ENCODE measurements at regions not wholly inside any gene's neighbourhood (a gene's known extent, or its start where the extent isn't known, plus 50 kb on each side); places are given as distances from the start of the nearest gene placed in this dataset.
"Not testable (repeated sequence)": the region's sequence is repeated elsewhere in the genome, so short reads cannot be mapped to it uniquely, and the experiment has no call there.

DNA sequence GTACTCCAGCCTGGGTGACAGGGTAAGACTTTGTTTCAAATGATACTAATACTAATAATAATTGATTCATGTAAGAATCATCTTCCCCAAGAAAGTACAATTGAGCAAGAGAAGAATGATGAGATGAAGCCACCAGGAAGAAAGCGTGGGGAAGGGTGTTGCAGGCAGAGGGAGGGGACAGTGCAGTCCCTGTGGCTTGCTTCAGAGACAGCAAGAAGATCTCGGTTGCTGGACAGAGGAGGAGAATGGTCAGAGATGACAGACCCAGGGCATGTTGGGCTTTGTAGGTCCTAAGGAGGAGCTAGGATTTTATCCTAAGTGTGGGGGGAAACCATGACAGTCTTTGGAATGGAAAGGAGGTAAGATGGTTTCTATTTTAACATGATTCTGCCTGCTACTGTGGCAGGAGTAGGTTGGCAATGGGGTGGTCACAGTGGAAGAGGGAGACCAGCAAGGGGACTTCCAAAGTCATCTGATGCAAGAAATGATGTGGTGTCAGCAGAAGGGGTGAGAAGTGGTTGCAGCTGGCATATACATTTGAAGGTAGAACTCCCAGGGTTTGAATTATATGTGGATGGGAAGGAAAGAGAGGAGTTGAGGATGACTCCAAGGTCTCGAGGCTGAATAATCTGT, 293.4 kb downstream of the NPIPA7 start:
- CTCF ChIA-PET; H3K27me3 Mint-ChIP-seq (ENCODE audit: low read depth); intact Hi-C loops (cut with micrococcal nuclease); H3K9me3 Mint-ChIP-seq; H3K36me3 Mint-ChIP-seq (ENCODE audit: low read depth); DNase-seq; H3K27ac Mint-ChIP-seq; H3K4me3 Mint-ChIP-seq; H3K4me1 Mint-ChIP-seq (ENCODE audit: low read depth): not testable (repeated sequence)

DNA sequence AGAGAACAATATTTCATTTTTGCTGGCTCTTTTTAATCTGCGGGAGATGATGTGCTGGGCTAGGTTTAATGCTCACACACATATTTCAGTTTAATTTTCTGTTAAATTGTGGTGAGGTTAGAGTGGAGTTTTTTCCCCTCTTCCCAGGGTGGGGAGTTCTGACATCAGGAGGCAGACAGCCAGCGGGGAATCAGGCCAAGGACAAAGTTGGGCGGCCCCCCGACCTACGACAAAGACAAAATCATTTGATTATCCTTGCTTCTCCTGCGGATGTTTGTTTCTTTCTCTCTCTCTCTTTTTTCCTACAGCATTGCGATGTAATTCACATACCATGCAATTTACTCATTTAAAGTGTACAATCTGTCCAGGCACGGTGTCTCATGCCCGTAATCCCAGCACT, 295.9 kb downstream of the NPIPA7 start:
- H3K36me3 Mint-ChIP-seq (ENCODE audit: low read depth); H3K4me3 Mint-ChIP-seq; intact Hi-C loops (cut with micrococcal nuclease); H3K27ac Mint-ChIP-seq; H3K9me3 Mint-ChIP-seq; DNase-seq; CTCF ChIA-PET; H3K27me3 Mint-ChIP-seq (ENCODE audit: low read depth); H3K4me1 Mint-ChIP-seq (ENCODE audit: low read depth): not testable (repeated sequence)

- H3K27me3 Mint-ChIP-seq (ENCODE audit: low read depth); H3K4me1 Mint-ChIP-seq (ENCODE audit: low read depth); H3K27ac Mint-ChIP-seq; DNase-seq; H3K9me3 Mint-ChIP-seq; intact Hi-C loops (cut with micrococcal nuclease); H3K36me3 Mint-ChIP-seq (ENCODE audit: low read depth); CTCF ChIA-PET; H3K4me3 Mint-ChIP-seq: not testable (repeated sequence)
Observed at GRCh38 chr16:16721849-16722248, 342.9 kb downstream of the NPIPA7 start.

DNA sequence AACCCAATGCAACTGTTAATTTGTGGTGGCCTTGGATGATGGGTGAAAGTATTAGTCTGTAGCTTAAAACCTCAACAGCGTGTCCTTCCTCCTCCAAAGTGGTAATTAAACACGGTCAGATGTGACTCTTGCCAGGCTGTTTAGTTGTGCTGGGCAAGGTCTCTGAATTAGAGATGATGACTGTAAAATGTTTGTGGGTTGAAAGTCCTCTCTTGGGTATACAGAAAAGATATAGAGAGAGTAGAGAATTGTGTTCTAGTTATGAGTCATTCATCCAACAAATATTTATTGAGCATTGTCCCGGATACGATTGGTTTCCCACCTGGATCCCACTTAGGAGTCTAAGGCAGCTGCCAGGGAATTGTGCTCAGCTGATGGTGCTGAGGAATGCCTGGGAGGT, 343.7 kb downstream of the NPIPA7 start:
- H3K4me1 Mint-ChIP-seq (ENCODE audit: low read depth); H3K9me3 Mint-ChIP-seq; DNase-seq; intact Hi-C loops (cut with micrococcal nuclease); H3K36me3 Mint-ChIP-seq (ENCODE audit: low read depth); H3K27me3 Mint-ChIP-seq (ENCODE audit: low read depth); CTCF ChIA-PET; H3K4me3 Mint-ChIP-seq; H3K27ac Mint-ChIP-seq: not testable (repeated sequence)

GRCh38 chr16:16723819-16724519, 345.0 kb downstream of the NPIPA7 start:
- H3K4me1 Mint-ChIP-seq (ENCODE audit: low read depth); H3K27ac Mint-ChIP-seq; DNase-seq; H3K27me3 Mint-ChIP-seq (ENCODE audit: low read depth); H3K4me3 Mint-ChIP-seq; H3K9me3 Mint-ChIP-seq; CTCF ChIA-PET; H3K36me3 Mint-ChIP-seq (ENCODE audit: low read depth); intact Hi-C loops (cut with micrococcal nuclease): not testable (repeated sequence)

DNA sequence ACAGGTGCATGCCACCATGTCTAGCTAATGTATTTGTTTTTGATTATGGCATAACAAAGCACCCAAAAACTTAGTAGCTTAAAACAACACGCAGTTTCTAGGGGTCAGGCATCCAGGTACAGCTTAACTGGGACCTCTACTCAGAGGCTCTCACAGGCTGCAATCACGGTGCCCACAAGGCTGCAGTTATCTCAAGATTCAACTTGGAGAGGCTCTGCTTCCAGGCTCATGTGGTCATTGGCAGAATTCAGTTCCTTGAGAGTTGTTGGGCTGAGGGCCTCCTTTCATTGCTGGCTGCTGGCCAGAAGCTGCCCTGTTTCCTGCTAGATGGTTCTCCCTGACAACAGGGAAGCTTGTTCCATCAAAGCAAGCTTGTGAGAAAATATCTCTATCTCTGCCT, 348.1 kb downstream of the NPIPA7 start:
- H3K27ac Mint-ChIP-seq; H3K4me1 Mint-ChIP-seq (ENCODE audit: low read depth); H3K4me3 Mint-ChIP-seq; intact Hi-C loops (cut with micrococcal nuclease); H3K36me3 Mint-ChIP-seq (ENCODE audit: low read depth); H3K9me3 Mint-ChIP-seq; H3K27me3 Mint-ChIP-seq (ENCODE audit: low read depth); DNase-seq; CTCF ChIA-PET: not testable (repeated sequence)

- H3K27me3 Mint-ChIP-seq (ENCODE audit: low read depth); H3K36me3 Mint-ChIP-seq (ENCODE audit: low read depth); H3K4me3 Mint-ChIP-seq; intact Hi-C loops (cut with micrococcal nuclease); H3K27ac Mint-ChIP-seq; H3K9me3 Mint-ChIP-seq; CTCF ChIA-PET; DNase-seq; H3K4me1 Mint-ChIP-seq (ENCODE audit: low read depth): not testable (repeated sequence)
Observed at GRCh38 chr16:16742573-16742972, 363.6 kb downstream of the NPIPA7 start.

DNA sequence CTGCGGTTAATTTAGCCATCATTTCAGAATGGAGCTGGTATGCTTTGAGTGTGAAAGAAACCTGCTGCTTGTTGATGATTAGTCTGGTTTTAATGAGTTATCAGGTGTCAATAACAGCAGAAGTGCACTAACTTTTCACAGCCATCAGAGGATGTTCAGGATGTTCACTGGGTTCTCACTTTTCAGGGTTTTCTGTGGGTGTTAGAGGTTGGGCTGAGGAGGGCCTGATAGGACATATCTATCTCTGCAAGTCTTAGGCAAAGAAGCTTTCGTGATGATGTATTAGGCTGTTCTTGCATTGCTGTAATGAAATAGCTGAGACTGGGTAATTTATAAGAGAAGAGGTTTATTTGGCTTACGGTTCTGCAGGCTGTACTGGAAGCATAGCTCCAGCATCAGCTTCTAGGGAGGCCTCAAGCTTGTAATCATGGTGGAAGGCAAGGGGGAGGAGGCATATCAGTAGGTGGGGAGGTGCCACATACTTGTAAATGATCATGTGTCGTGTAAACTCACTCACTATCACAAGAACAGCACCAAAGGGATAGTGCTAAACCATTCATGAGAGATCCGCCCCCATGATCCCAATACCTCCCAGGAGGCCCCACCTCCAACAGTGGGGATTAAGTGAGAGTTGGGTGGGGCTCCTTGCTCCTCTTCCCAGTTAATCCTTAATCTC, 376.2 kb downstream of the NPIPA7 start:
- CTCF ChIA-PET; H3K36me3 Mint-ChIP-seq (ENCODE audit: low read depth); H3K4me3 Mint-ChIP-seq; DNase-seq; H3K9me3 Mint-ChIP-seq; intact Hi-C loops (cut with micrococcal nuclease); H3K27me3 Mint-ChIP-seq (ENCODE audit: low read depth); H3K27ac Mint-ChIP-seq; H3K4me1 Mint-ChIP-seq (ENCODE audit: low read depth): not testable (repeated sequence)

DNA sequence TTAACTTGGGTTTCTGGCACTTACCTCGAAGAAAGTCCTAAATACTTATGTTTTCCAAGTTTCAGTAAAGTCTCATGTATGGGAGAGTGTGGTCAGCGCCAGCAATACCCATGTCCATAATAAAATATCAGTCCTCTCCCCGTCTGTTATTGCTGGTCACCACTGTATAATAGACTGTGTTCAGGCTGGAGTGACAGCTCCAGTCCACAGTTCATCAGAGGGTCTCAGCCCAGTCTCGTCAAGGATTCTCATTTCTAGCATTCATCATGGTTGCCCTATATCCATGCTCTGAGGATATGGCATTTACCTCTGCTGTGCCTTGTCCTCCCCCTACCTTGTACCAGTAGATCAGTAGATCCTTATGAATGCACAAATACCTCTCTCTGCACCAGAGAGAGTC, 384.5 kb downstream of the NPIPA7 start:
- no peaks in the 10 kb centered on the region for H3K9me3 Mint-ChIP-seq
- CTCF ChIA-PET: no interaction called here
- no peaks in the 10 kb centered on the region for H3K4me1 Mint-ChIP-seq (ENCODE audit: low read depth)
- DNase-seq: no peak
- no peak overlapping the region for H3K4me3 Mint-ChIP-seq
- no peaks in the 10 kb centered on the region for H3K36me3 Mint-ChIP-seq (ENCODE audit: low read depth)
- no peak overlapping the region for H3K27ac Mint-ChIP-seq
- peaks cover 5% of the 10 kb centered on the region for H3K27me3 Mint-ChIP-seq (ENCODE audit: low read depth)
- intact Hi-C loops (cut with micrococcal nuclease): no loop called here

- H3K4me3 Mint-ChIP-seq; DNase-seq; CTCF ChIA-PET; H3K4me1 Mint-ChIP-seq (ENCODE audit: low read depth); H3K9me3 Mint-ChIP-seq; H3K27ac Mint-ChIP-seq; H3K36me3 Mint-ChIP-seq (ENCODE audit: low read depth); intact Hi-C loops (cut with micrococcal nuclease): not testable (repeated sequence)
- peaks cover 11% of the 10 kb centered on the region for H3K27me3 Mint-ChIP-seq (ENCODE audit: low read depth)
Observed at GRCh38 chr16:16770717-16771116, 391.8 kb downstream of the NPIPA7 start.

GRCh38 chr16:16774389-16774788, 395.4 kb downstream of the NPIPA7 start:
- CTCF ChIA-PET: no interaction called here
- no peak for DNase-seq

DNA sequence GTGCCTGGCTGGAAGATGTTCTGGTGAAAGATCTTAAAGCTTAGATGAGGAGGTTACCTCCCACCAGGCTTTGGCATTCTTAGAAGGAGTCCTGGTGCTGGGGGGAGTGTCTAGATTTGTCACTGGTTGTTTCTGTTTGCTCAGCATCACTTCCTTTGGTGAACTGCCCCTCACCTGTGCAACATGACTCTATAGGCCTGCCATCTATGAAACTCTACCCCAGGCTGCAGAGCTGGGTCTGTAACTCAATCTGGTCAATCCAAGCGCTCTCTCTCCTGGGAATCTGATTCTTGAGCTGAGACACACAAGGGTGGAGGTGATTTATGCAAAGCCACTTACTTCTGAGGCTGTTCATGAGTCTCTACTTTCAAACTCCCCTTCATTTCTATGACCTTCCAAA, 399.4 kb downstream of the NPIPA7 start:
- Mint-ChIP-seq H3K4me1 (ENCODE audit: low read depth) (no peaks in the 10 kb centered on the region), H3K4me3 (no peak overlapping the region), H3K36me3 (ENCODE audit: low read depth) (peaks cover 1% of the 10 kb centered on the region), H3K9me3 (no peaks in the 10 kb centered on the region), H3K27ac (no peak overlapping the region), H3K27me3 (ENCODE audit: low read depth) (peaks cover 10% of the 10 kb centered on the region)
- intact Hi-C loops (cut with micrococcal nuclease): no loop called here
- DNase-seq: no peak
- CTCF ChIA-PET: no interaction called here

More at GRCh38 chr16:16774389-16774788, 395.4 kb downstream of the NPIPA7 start:
- Mint-ChIP-seq H3K27ac (no peak overlapping the region), H3K4me3 (no peak overlapping the region), H3K9me3 (no peaks in the 10 kb centered on the region), H3K27me3 (ENCODE audit: low read depth) (peaks cover 14% of the 10 kb centered on the region), H3K4me1 (ENCODE audit: low read depth) (no peaks in the 10 kb centered on the region), H3K36me3 (ENCODE audit: low read depth) (peaks cover 1% of the 10 kb centered on the region)
- intact Hi-C loops (cut with micrococcal nuclease): no loop called here

DNA sequence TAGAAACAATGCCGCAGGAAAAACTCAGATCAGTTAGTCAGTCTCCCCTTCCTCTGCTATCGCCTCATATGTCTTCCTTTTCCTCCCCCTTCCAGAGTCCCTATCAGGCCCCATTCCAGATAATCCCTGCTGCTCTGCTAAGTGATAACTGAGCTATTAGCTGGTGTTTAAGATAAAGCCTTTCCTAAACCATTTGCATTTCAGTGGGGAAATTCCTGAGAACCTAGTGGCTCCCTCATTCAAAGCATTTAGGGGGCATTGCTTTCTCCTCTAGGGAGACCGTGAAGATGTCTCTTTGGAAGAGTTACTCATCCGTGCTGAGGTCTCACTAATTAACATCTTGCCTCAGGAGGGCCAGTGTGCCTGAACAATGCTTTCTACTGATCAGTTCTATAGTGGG, 401.6 kb downstream of the NPIPA7 start:
- no peak overlapping the region for H3K27ac Mint-ChIP-seq
- no peak overlapping the region for H3K4me3 Mint-ChIP-seq
- H3K36me3 Mint-ChIP-seq (ENCODE audit: low read depth): peaks cover 1% of the 10 kb centered on the region
- H3K4me1 Mint-ChIP-seq (ENCODE audit: low read depth): no peaks in the 10 kb centered on the region
- peaks cover 6% of the 10 kb centered on the region for H3K27me3 Mint-ChIP-seq (ENCODE audit: low read depth)
- CTCF ChIA-PET: no interaction called here
- intact Hi-C loops (cut with micrococcal nuclease): no loop called here
- DNase-seq: no peak
- H3K9me3 Mint-ChIP-seq: no peaks in the 10 kb centered on the region
